ENCODE measurements at regions not wholly inside any gene's neighbourhood (a gene's known extent, or its start where the extent isn't known, plus 50 kb on each side); places are given as distances from the start of the nearest gene placed in this dataset.

DNA sequence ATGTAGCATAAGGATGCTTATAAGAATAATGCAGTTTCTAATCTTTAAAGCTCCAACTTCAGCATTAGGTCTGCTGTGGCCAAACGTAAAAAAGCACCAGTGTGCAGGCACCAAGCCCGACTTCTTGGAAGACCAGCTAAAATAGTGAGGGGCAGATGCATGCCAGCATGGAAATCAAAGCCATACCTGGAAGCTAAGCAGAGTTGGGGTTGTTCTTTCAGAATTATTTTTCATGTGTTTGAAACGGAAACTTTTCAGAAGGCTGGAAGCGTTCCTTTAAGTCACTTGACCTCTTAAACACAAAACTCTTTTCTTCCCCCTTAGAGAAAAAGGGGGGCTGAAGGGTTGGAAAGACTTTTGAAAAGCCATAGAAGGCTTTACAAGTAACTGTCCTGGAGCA, 329.2 kb upstream of the C1orf87 start:
- no peak for TF ChIP-seq POLR2A (IDR thresholded peaks at IDR 0.05)
- TF ChIP-seq, protein P1, sequence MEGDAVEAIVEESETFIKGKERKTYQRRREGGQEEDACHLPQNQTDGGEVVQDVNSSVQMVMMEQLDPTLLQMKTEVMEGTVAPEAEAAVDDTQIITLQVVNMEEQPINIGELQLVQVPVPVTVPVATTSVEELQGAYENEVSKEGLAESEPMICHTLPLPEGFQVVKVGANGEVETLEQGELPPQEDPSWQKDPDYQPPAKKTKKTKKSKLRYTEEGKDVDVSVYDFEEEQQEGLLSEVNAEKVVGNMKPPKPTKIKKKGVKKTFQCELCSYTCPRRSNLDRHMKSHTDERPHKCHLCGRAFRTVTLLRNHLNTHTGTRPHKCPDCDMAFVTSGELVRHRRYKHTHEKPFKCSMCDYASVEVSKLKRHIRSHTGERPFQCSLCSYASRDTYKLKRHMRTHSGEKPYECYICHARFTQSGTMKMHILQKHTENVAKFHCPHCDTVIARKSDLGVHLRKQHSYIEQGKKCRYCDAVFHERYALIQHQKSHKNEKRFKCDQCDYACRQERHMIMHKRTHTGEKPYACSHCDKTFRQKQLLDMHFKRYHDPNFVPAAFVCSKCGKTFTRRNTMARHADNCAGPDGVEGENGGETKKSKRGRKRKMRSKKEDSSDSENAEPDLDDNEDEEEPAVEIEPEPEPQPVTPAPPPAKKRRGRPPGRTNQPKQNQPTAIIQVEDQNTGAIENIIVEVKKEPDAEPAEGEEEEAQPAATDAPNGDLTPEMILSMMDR (IDR thresholded peaks at IDR 0.05) = no peak

All from thyroid gland (tissue), 4 donors.